HEK293 (cell line): ENCODE measurements at regions not wholly inside any gene's neighbourhood (a gene's known extent, or its start where the extent isn't known, plus 50 kb on each side); places are given as distances from the start of the nearest gene placed in this dataset.

Experiments
- PRDM1 ChIP-seq: fragments of 450-650 bp; formaldehyde crosslinking; IDR thresholded peaks from 2 replicates; pipeline ENCODE4; 2016; ENCODE audit warnings: missing biosample characterization, missing genetic modification characterization
- YY1 ChIP-seq: fragments of 450-650 bp; formaldehyde crosslinking; IDR thresholded peaks from 2 replicates; pipeline ENCODE4 v1.5.1; 2018; ENCODE audit warnings: missing biosample characterization, missing genetic modification characterization
- ZNF416 ChIP-seq: fragments of 450-650 bp; formaldehyde crosslinking; IDR thresholded peaks from 2 replicates; pipeline ENCODE4 v1.5.1; 2016; ENCODE audit warnings: missing biosample characterization, missing genetic modification characterization
- ZXDB ChIP-seq: fragments of 450-650 bp; formaldehyde crosslinking; IDR thresholded peaks from 2 replicates; pipeline ENCODE4 v1.5.1; 2016; ENCODE audit warnings: missing biosample characterization, missing genetic modification characterization
- TF ChIP-seq, protein P1 (sequence below): fragments of 450-650 bp; formaldehyde crosslinking; IDR thresholded peaks from 2 replicates; pipeline ENCODE4 v1.5.1; 2016; ENCODE audit warnings: missing biosample characterization, missing genetic modification characterization

DNA sequence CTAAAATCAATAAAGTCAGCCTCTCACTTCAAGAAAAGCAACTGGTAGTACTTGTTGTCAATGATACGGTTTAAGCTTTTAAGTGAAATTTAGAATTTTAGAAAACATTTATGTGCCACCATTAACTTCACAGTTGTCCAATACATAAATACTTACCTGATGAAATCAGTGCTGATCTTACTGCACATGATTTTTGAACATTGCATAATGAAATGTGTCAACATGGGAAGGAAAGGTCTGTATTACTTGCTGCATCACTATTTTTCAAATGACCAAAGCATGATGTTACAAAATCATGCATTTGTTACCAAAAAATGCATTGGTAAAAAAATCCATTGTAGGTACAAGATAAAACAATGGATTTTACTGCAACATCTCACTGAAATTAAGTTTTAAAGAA is 284.3 kb downstream of the EPM2A start:
- TF ChIP-seq, protein P1, sequence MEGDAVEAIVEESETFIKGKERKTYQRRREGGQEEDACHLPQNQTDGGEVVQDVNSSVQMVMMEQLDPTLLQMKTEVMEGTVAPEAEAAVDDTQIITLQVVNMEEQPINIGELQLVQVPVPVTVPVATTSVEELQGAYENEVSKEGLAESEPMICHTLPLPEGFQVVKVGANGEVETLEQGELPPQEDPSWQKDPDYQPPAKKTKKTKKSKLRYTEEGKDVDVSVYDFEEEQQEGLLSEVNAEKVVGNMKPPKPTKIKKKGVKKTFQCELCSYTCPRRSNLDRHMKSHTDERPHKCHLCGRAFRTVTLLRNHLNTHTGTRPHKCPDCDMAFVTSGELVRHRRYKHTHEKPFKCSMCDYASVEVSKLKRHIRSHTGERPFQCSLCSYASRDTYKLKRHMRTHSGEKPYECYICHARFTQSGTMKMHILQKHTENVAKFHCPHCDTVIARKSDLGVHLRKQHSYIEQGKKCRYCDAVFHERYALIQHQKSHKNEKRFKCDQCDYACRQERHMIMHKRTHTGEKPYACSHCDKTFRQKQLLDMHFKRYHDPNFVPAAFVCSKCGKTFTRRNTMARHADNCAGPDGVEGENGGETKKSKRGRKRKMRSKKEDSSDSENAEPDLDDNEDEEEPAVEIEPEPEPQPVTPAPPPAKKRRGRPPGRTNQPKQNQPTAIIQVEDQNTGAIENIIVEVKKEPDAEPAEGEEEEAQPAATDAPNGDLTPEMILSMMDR (tag by site-specific recombination): no peak
- TF ChIP-seq YY1: no peak
- TF ChIP-seq PRDM1 (tag by site-specific recombination): no peak
- no peak for TF ChIP-seq ZNF416 (tag by site-specific recombination)
- no peak for TF ChIP-seq ZXDB
